NT2/D1 (cell line): ENCODE measurements at regions not wholly inside any gene's neighbourhood (a gene's known extent, or its start where the extent isn't known, plus 50 kb on each side); places are given as distances from the start of the nearest gene placed in this dataset.

Source experiments
- SUZ12 ChIP-seq: IDR thresholded peaks from 2 replicates; pipeline ENCODE4 v1.6.1; 2011; ENCODE audit not compliant: insufficient read length, insufficient read depth; ENCODE audit errors: extremely low read depth
- YY1 ChIP-seq: IDR thresholded peaks from 2 replicates; pipeline ENCODE4 v1.6.1; 2011; ENCODE audit not compliant: insufficient read length, insufficient read depth

- TF ChIP-seq SUZ12 (no peak), YY1 (no peak)
Observed at GRCh38 chr12:17020765-17021164, 414.8 kb upstream of the LMO3 start.
